Upper lobe of left lung (tissue), 6 donors: ENCODE measurements at regions not wholly inside any gene's neighbourhood (a gene's known extent, or its start where the extent isn't known, plus 50 kb on each side); places are given as distances from the start of the nearest gene placed in this dataset.

Experiments
- ATAC-seq, 2 donors: fragments of 200-7000 bp; cut with Tn5 transposase; one replicate each; pipeline ENCODE4 v1.9.1; 2022; ENCODE audit warnings: mild to moderate bottlenecking in 2 of 2, moderate library complexity in 2 of 2; ENCODE audit not compliant: low FRiP score in 2 of 2
- DNase-seq, 2 donors: peaks; one replicate each; pipeline ENCODE4 v3.0.0-alpha.2; 2019 to 2020
- H3K27ac ChIP-seq, 4 donors: fragments of 200-600 bp; sonication (generic); one replicate each; pipeline ENCODE4 v1.5.1; 2016 to 2019
- H3K27me3 ChIP-seq, 4 donors: fragments of 200-600 bp; sonication (generic); one replicate each; pipeline ENCODE4 v1.5.1; 2017 to 2019
- H3K36me3 ChIP-seq, 4 donors: fragments of 200-600 bp; sonication (generic); one replicate each; pipeline ENCODE4 v1.5.1; 2016 to 2019
- H3K4me1 ChIP-seq, 4 donors: fragments of 200-600 bp; sonication (generic); one replicate each; pipeline ENCODE4 v1.5.1; 2018 to 2019
- H3K4me3 ChIP-seq, 4 donors: fragments of 200-600 bp; sonication (generic); one replicate each; pipeline ENCODE4 v1.5.1; 2017 to 2019; ENCODE audit warnings: mild to moderate bottlenecking in 2 of 4, moderate library complexity in 1 of 4
- H3K9me3 ChIP-seq, 4 donors: fragments of 200-600 bp; sonication (generic); one replicate each; pipeline ENCODE4 v1.5.1; 2018 to 2019
- CTCF ChIP-seq, 6 experiments: fragments of 450-650 bp in 4 of 6; fragments of 200-600 bp in 2 of 6; sonication (generic) in 2 of 6; IDR thresholded peaks; one replicate each; pipeline ENCODE4 v1.5.1; 2016 to 2019; ENCODE audit warnings: antibody characterized with exemption in 6 of 6
- EP300 ChIP-seq, 4 donors: sonication (generic); formaldehyde crosslinking; IDR thresholded peaks; one replicate each; pipeline ENCODE4 v1.5.1; 2017; ENCODE audit warnings: antibody characterized with exemption in 4 of 4, control low read depth in 2 of 4
- POLR2A ChIP-seq, 4 donors: fragments of 450-650 bp; IDR thresholded peaks; one replicate each; pipeline ENCODE4 v1.5.1; 2016 to 2017; ENCODE audit warnings: antibody characterized with exemption in 4 of 4, mild to moderate bottlenecking in 2 of 4
- POLR2AphosphoS5 ChIP-seq, 2 donors: sonication (generic); formaldehyde crosslinking; IDR thresholded peaks; one replicate each; pipeline ENCODE4 v1.5.1; 2017; ENCODE audit warnings: antibody characterized with exemption in 2 of 2
- WGBS, 2 donors: methylation state at CpG; one replicate each; pipeline ENCODE4 v1.1.5; 2017 to 2018; 5-methylcytosine and 5-hydroxymethylcytosine counted together
- donor health status: DM: no; HTN: no; CAD: no; lungs with moderate emphysema.
- donor health status: DM: no; HTN: yes; CAD: no; lungs with severe emphysema.

GRCh38 chr1:5751163-5751540 lies 241.1 kb downstream of the NPHP4 start:
- WGBS, 2 donors = 57 to 62% methylated on average over 10 to 11 of the region's 11 CpGs
- no peak for ATAC-seq
- no peak overlapping the region for H3K4me3 ChIP-seq
- H3K27me3 ChIP-seq = no peaks in the 10 kb centered on the region
- H3K4me1 ChIP-seq = peaks cover 0 to 25% (median 8%) of the 10 kb centered on the region in 4 donors
- no peaks in the 10 kb centered on the region for H3K9me3 ChIP-seq
- DNase-seq = peak in 1 of 2 donors; percentile 31
- H3K27ac ChIP-seq = no peak overlapping the region
- TF ChIP-seq CTCF (IDR thresholded peaks at IDR 0.05) (no peak), POLR2A (IDR thresholded peaks at IDR 0.05) (no peak), EP300 (IDR thresholded peaks at IDR 0.05) (no peak), POLR2AphosphoS5 (IDR thresholded peaks at IDR 0.05) (no peak)
- H3K36me3 ChIP-seq = no peaks in the 10 kb centered on the region

GRCh38 chr1:5750186-5751162 lies 241.8 kb downstream of the NPHP4 start:
- no peaks in the 10 kb centered on the region for H3K9me3 ChIP-seq
- H3K27me3 ChIP-seq = no peaks in the 10 kb centered on the region
- H3K36me3 ChIP-seq = no peaks in the 10 kb centered on the region
- ATAC-seq (no peak), DNase-seq (peak in 1 of 2 donors; percentile 36)
- WGBS, 2 donors = 76 to 83% methylated on average over 11 to 16 of the region's 16 CpGs
- H3K4me3 ChIP-seq = no peak overlapping the region
- TF ChIP-seq POLR2A (IDR thresholded peaks at IDR 0.05) = no peak
- no peak for TF ChIP-seq CTCF (IDR thresholded peaks at IDR 0.05)
- H3K4me1 ChIP-seq = peaks cover 0 to 25% (median 8%) of the 10 kb centered on the region in 4 donors
- H3K27ac ChIP-seq = no peak overlapping the region

- H3K9me3 ChIP-seq = no peaks in the 10 kb centered on the region
- peaks cover 0 to 25% (median 8%) of the 10 kb centered on the region in 4 donors for H3K4me1 ChIP-seq
- H3K36me3 ChIP-seq = no peaks in the 10 kb centered on the region
- no peak overlapping the region for H3K4me3 ChIP-seq
- DNase-seq = peak in 1 of 2 donors; percentile 48
- no peaks in the 10 kb centered on the region for H3K27me3 ChIP-seq
- no peak for ATAC-seq
- WGBS, 2 donors = 79 to 82% methylated on average over 5 to 26 of the region's 26 CpGs
- TF ChIP-seq POLR2AphosphoS5 (IDR thresholded peaks at IDR 0.05) (no peak), EP300 (IDR thresholded peaks at IDR 0.05) (no peak), CTCF (IDR thresholded peaks at IDR 0.05) (no peak), POLR2A (IDR thresholded peaks at IDR 0.05) (no peak)
- no peak overlapping the region for H3K27ac ChIP-seq
Measured at GRCh38 chr1:5748286-5749225, 243.7 kb downstream of the NPHP4 start.

- no peak for ATAC-seq
- WGBS, 2 donors = 61 to 75% methylated on average over 7 to 13 of the region's 13 CpGs
- H3K4me3 ChIP-seq = no peak overlapping the region
- H3K36me3 ChIP-seq = no peaks in the 10 kb centered on the region
- H3K9me3 ChIP-seq = no peaks in the 10 kb centered on the region
- H3K27ac ChIP-seq = no peak overlapping the region
- H3K27me3 ChIP-seq = no peaks in the 10 kb centered on the region
- TF ChIP-seq CTCF (IDR thresholded peaks at IDR 0.05) (no peak), POLR2A (IDR thresholded peaks at IDR 0.05) (no peak), POLR2AphosphoS5 (IDR thresholded peaks at IDR 0.05) (no peak), EP300 (IDR thresholded peaks at IDR 0.05) (no peak)
- H3K4me1 ChIP-seq = peaks cover 0 to 19% (median 5%) of the 10 kb centered on the region in 4 donors
- DNase-seq = no peak
Measured at GRCh38 chr1:5747426-5748285, 244.6 kb downstream of the NPHP4 start.
